WTC11 (cell line): ENCODE measurements at regions not wholly inside any gene's neighbourhood (a gene's known extent, or its start where the extent isn't known, plus 50 kb on each side); places are given as distances from the start of the nearest gene placed in this dataset.

ENCODE experiments used
- ATAC-seq: fragments of 200-7000 bp; cut with Tn5 transposase; 2 replicates; pipeline ENCODE4 v1.10.0; 2021; ENCODE audit warnings: mild to moderate bottlenecking, moderate library complexity
- CTCF ChIA-PET: fragments of 300-600 bp; sonication (Branson Sonifier 250); formaldehyde crosslinking; loops from one replicate; lab custom pipeline; 2021; ENCODE audit warnings: antibody characterized with exemption; lab: Charles Lee
- POLR2A ChIA-PET: fragments of 350-600 bp; sonication (Branson Sonifier 250); formaldehyde crosslinking; loops from one replicate; lab custom pipeline; 2021; ENCODE audit warnings: antibody characterized with exemption; lab: Charles Lee
- DNase-seq: peaks from one replicate; pipeline ENCODE4 v3.0.0; 2021; ENCODE audit warnings: low spot score
- H3K27ac Mint-ChIP-seq: 2 replicates; pipeline ENCODE4 v1.8.0; 2021; ENCODE audit warnings: mixed read lengths
- H3K27me3 Mint-ChIP-seq: 2 replicates; pipeline ENCODE4 v1.8.0; 2021; ENCODE audit warnings: low read depth, mild to moderate bottlenecking, moderate library complexity, mixed read lengths
- H3K36me3 Mint-ChIP-seq: 2 replicates; pipeline ENCODE4 v1.8.0; 2021; ENCODE audit warnings: mixed read lengths
- H3K4me1 Mint-ChIP-seq: 2 replicates; pipeline ENCODE4 v1.8.0; 2022; ENCODE audit warnings: mixed read lengths
- H3K4me3 Mint-ChIP-seq: 2 replicates; pipeline ENCODE4 v1.8.0; 2021; ENCODE audit warnings: mild to moderate bottlenecking, moderate library complexity, mixed read lengths
- H3K9me3 Mint-ChIP-seq: 2 replicates; pipeline ENCODE4 v1.8.0; 2021; ENCODE audit warnings: mixed read lengths
- CREM ChIP-seq: sonication (generic); formaldehyde crosslinking; IDR thresholded peaks from 2 replicates; pipeline ENCODE4 v1.8.1; 2022; ENCODE audit warnings: mild to moderate bottlenecking, missing genetic modification reagents, moderate library complexity
- ESRRA ChIP-seq: sonication (generic); formaldehyde crosslinking; IDR thresholded peaks from 2 replicates; pipeline ENCODE4 v1.8.1; 2022; ENCODE audit warnings: mild to moderate bottlenecking, missing genetic modification reagents, borderline replicate concordance
- NFATC4 ChIP-seq: fragments of 250-450 bp; sonication (Bioruptor Pico); IDR thresholded peaks from 2 replicates; pipeline ENCODE4 v1.9.0; 2021; ENCODE audit warnings: mild to moderate bottlenecking
- TEAD4 ChIP-seq: sonication (generic); formaldehyde crosslinking; IDR thresholded peaks from 2 replicates; pipeline ENCODE4 v1.8.0; 2022; ENCODE audit warnings: mild to moderate bottlenecking, missing genetic modification reagents
- TP53 ChIP-seq: sonication (generic); formaldehyde crosslinking; IDR thresholded peaks from 2 replicates; pipeline ENCODE4 v1.8.1; 2023; ENCODE audit warnings: mild to moderate bottlenecking, missing genetic modification reagents
- ZNF121 ChIP-seq: sonication (generic); formaldehyde crosslinking; IDR thresholded peaks from 2 replicates; pipeline ENCODE4 v1.8.0; 2023; ENCODE audit warnings: missing genetic modification reagents
- ZNF138 ChIP-seq: sonication (generic); formaldehyde crosslinking; conservative IDR thresholded peaks from 2 replicates; pipeline ENCODE4 v1.8.1; 2022; ENCODE audit warnings: mild to moderate bottlenecking, moderate library complexity, missing genetic modification reagents
- ZNF219 ChIP-seq: sonication (generic); formaldehyde crosslinking; IDR thresholded peaks from 2 replicates; pipeline ENCODE4 v1.8.0; 2023; ENCODE audit warnings: missing genetic modification reagents, mild to moderate bottlenecking, borderline replicate concordance
- ZNF232 ChIP-seq: sonication (generic); formaldehyde crosslinking; IDR thresholded peaks from 2 replicates; pipeline ENCODE4 v1.8.0; 2022; ENCODE audit warnings: mild to moderate bottlenecking, missing genetic modification reagents
- ZNF263 ChIP-seq: sonication (generic); formaldehyde crosslinking; IDR thresholded peaks from 2 replicates; pipeline ENCODE4 v1.8.1; 2022; ENCODE audit warnings: low read depth, mild to moderate bottlenecking, moderate library complexity, missing genetic modification reagents
- ZNF317 ChIP-seq: sonication (generic); formaldehyde crosslinking; IDR thresholded peaks from 2 replicates; pipeline ENCODE4 v1.8.1; 2023; ENCODE audit warnings: low read depth, mild to moderate bottlenecking, moderate library complexity, missing genetic modification reagents, borderline replicate concordance
- ZNF423 ChIP-seq: fragments of 250-450 bp; sonication (Bioruptor Pico); IDR thresholded peaks from 2 replicates; pipeline ENCODE4 v2.1.2; 2022; ENCODE audit warnings: mild to moderate bottlenecking, moderate library complexity
- TF ChIP-seq, protein P1 (sequence below): sonication (generic); formaldehyde crosslinking; IDR thresholded peaks from 2 replicates; pipeline ENCODE4 v1.8.1; 2022; ENCODE audit warnings: mild to moderate bottlenecking, moderate library complexity, missing genetic modification reagents
- TF ChIP-seq, protein P2 (sequence below): fragments of 250-450 bp; sonication (Bioruptor Pico); IDR thresholded peaks from 2 replicates; pipeline ENCODE4 v1.9.0; 2021; ENCODE audit warnings: mild to moderate bottlenecking, borderline replicate concordance
- TF ChIP-seq, protein P3 (sequence below): sonication (generic); formaldehyde crosslinking; IDR thresholded peaks from 2 replicates; pipeline ENCODE4 v1.8.0; 2022; ENCODE audit warnings: mild to moderate bottlenecking, missing genetic modification reagents
- TF ChIP-seq, protein P4 (sequence below): sonication (generic); formaldehyde crosslinking; IDR thresholded peaks from 2 replicates; pipeline ENCODE4 v1.8.0; 2023; ENCODE audit warnings: missing genetic modification reagents, mild to moderate bottlenecking, borderline replicate concordance
- TF ChIP-seq, protein P5 (sequence below): sonication (generic); formaldehyde crosslinking; IDR thresholded peaks from 2 replicates; pipeline ENCODE4 v1.8.1; 2023; ENCODE audit warnings: mild to moderate bottlenecking, missing genetic modification reagents, moderate library complexity

DNA sequence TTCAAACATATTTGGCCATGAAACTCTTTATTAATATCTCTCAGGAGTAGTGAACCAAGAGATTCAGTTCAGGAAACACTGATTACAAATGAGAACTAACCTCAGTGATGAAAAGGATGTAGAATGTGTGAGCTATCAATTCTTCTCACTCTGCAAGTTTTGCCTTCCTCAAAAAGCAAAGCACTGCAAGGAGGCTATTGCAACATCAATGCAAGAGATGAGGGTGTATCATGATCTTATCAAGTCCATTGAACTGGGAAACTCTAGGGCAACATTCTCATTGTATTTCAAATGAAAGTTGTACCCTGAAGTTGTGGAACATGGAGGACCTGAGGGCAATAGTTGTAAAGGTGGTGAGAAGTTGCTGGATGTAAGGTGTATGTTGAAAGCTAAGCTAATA is 56.4 kb upstream of the VEGFC start:
- CTCF ChIA-PET: no interaction called here
- H3K4me1 Mint-ChIP-seq: no peaks in the 10 kb centered on the region
- no peak overlapping the region for H3K27ac Mint-ChIP-seq
- DNase-seq (no peak), ATAC-seq (no peak)
- TF ChIP-seq, protein P1, sequence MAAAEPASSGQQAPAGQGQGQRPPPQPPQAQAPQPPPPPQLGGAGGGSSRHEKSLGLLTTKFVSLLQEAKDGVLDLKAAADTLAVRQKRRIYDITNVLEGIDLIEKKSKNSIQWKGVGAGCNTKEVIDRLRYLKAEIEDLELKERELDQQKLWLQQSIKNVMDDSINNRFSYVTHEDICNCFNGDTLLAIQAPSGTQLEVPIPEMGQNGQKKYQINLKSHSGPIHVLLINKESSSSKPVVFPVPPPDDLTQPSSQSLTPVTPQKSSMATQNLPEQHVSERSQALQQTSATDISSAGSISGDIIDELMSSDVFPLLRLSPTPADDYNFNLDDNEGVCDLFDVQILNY: no peak
- TF ChIP-seq CREM (CRISPR knock-in tag) (no peak), ZNF219 (CRISPR knock-in tag) (no peak), ZNF121 (no peak), ZNF423 (no peak), TEAD4 (CRISPR knock-in tag) (no peak), ESRRA (CRISPR knock-in tag) (no peak), ZNF232 (CRISPR knock-in tag) (no peak), NFATC4 (CRISPR knock-in tag) (no peak), ZNF138 (no peak), ZNF317 (CRISPR knock-in tag) (no peak), TP53 (CRISPR knock-in tag) (no peak), ZNF263 (CRISPR knock-in tag) (no peak)
- TF ChIP-seq, protein P2, sequence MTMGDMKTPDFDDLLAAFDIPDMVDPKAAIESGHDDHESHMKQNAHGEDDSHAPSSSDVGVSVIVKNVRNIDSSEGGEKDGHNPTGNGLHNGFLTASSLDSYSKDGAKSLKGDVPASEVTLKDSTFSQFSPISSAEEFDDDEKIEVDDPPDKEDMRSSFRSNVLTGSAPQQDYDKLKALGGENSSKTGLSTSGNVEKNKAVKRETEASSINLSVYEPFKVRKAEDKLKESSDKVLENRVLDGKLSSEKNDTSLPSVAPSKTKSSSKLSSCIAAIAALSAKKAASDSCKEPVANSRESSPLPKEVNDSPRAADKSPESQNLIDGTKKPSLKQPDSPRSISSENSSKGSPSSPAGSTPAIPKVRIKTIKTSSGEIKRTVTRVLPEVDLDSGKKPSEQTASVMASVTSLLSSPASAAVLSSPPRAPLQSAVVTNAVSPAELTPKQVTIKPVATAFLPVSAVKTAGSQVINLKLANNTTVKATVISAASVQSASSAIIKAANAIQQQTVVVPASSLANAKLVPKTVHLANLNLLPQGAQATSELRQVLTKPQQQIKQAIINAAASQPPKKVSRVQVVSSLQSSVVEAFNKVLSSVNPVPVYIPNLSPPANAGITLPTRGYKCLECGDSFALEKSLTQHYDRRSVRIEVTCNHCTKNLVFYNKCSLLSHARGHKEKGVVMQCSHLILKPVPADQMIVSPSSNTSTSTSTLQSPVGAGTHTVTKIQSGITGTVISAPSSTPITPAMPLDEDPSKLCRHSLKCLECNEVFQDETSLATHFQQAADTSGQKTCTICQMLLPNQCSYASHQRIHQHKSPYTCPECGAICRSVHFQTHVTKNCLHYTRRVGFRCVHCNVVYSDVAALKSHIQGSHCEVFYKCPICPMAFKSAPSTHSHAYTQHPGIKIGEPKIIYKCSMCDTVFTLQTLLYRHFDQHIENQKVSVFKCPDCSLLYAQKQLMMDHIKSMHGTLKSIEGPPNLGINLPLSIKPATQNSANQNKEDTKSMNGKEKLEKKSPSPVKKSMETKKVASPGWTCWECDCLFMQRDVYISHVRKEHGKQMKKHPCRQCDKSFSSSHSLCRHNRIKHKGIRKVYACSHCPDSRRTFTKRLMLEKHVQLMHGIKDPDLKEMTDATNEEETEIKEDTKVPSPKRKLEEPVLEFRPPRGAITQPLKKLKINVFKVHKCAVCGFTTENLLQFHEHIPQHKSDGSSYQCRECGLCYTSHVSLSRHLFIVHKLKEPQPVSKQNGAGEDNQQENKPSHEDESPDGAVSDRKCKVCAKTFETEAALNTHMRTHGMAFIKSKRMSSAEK (CRISPR knock-in tag): no peak
- TF ChIP-seq, protein P3, sequence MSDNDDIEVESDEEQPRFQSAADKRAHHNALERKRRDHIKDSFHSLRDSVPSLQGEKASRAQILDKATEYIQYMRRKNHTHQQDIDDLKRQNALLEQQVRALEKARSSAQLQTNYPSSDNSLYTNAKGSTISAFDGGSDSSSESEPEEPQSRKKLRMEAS: no peak
- TF ChIP-seq, protein P4, sequence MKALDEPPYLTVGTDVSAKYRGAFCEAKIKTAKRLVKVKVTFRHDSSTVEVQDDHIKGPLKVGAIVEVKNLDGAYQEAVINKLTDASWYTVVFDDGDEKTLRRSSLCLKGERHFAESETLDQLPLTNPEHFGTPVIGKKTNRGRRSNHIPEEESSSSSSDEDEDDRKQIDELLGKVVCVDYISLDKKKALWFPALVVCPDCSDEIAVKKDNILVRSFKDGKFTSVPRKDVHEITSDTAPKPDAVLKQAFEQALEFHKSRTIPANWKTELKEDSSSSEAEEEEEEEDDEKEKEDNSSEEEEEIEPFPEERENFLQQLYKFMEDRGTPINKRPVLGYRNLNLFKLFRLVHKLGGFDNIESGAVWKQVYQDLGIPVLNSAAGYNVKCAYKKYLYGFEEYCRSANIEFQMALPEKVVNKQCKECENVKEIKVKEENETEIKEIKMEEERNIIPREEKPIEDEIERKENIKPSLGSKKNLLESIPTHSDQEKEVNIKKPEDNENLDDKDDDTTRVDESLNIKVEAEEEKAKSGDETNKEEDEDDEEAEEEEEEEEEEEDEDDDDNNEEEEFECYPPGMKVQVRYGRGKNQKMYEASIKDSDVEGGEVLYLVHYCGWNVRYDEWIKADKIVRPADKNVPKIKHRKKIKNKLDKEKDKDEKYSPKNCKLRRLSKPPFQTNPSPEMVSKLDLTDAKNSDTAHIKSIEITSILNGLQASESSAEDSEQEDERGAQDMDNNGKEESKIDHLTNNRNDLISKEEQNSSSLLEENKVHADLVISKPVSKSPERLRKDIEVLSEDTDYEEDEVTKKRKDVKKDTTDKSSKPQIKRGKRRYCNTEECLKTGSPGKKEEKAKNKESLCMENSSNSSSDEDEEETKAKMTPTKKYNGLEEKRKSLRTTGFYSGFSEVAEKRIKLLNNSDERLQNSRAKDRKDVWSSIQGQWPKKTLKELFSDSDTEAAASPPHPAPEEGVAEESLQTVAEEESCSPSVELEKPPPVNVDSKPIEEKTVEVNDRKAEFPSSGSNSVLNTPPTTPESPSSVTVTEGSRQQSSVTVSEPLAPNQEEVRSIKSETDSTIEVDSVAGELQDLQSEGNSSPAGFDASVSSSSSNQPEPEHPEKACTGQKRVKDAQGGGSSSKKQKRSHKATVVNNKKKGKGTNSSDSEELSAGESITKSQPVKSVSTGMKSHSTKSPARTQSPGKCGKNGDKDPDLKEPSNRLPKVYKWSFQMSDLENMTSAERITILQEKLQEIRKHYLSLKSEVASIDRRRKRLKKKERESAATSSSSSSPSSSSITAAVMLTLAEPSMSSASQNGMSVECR (CRISPR knock-in tag): no peak
- TF ChIP-seq, protein P5, sequence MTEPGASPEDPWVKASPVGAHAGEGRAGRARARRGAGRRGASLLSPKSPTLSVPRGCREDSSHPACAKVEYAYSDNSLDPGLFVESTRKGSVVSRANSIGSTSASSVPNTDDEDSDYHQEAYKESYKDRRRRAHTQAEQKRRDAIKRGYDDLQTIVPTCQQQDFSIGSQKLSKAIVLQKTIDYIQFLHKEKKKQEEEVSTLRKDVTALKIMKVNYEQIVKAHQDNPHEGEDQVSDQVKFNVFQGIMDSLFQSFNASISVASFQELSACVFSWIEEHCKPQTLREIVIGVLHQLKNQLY (CRISPR knock-in tag): no peak
- no peaks in the 10 kb centered on the region; the same call in 1 of the 2 replicates for H3K36me3 Mint-ChIP-seq
- no peaks in the 10 kb centered on the region for H3K27me3 Mint-ChIP-seq
- H3K4me3 Mint-ChIP-seq: no peak overlapping the region
- H3K9me3 Mint-ChIP-seq: peaks cover 8% of the 10 kb centered on the region; the same call in 1 of the 2 replicates
- POLR2A ChIA-PET: no interaction called here
